GM18502 (cell line): ENCODE measurements at regions not wholly inside any gene's neighbourhood (a gene's known extent, or its start where the extent isn't known, plus 50 kb on each side); places are given as distances from the start of the nearest gene placed in this dataset.
A peak's percentile ranks its signal among the peaks of the same experiment; 100 is the strongest.
"Not testable (repeated sequence)": the region's sequence is repeated elsewhere in the genome, so short reads cannot be mapped to it uniquely, and the experiment has no call there.

Experiments used
- ATAC-seq: cut with Tn5 transposase; IDR thresholded peaks from one replicate; pipeline ENCODE4 v1.9.1; 2021; ENCODE audit warnings: mild to moderate bottlenecking; ENCODE audit not compliant: unreplicated experiment, poor library complexity

GRCh38 chr17:37830151-37830993, 85.5 kb upstream of the HNF1B start:
- ATAC-seq, result peak; percentile 40

- peak; percentile 55 for ATAC-seq
Observed at GRCh38 chr17:37829592-37830123, 84.8 kb upstream of the HNF1B start.

GRCh38 chr17:37828651-37829124, 83.8 kb upstream of the HNF1B start:
- no peak for ATAC-seq

- no peak for ATAC-seq
Observed at GRCh38 chr17:37827905-37828650, 83.2 kb upstream of the HNF1B start.

- ATAC-seq, result no peak
Observed at GRCh38 chr17:37826497-37827430, 81.9 kb upstream of the HNF1B start.

- ATAC-seq, result no peak
Observed at GRCh38 chr17:37825851-37826250, 81.0 kb upstream of the HNF1B start.

- no peak for ATAC-seq
Observed at GRCh38 chr17:37824534-37825485, 80.0 kb upstream of the HNF1B start.

- ATAC-seq, result no peak
Observed at GRCh38 chr17:37823996-37824395, 79.1 kb upstream of the HNF1B start.

GRCh38 chr17:37820995-37821713, 76.3 kb upstream of the HNF1B start:
- no peak for ATAC-seq

- no peak for ATAC-seq
Observed at GRCh38 chr17:37820313-37820994, 75.6 kb upstream of the HNF1B start.

GRCh38 chr17:37818689-37819088, 73.8 kb upstream of the HNF1B start:
- ATAC-seq, result no peak

GRCh38 chr17:37816950-37817349, 72.1 kb upstream of the HNF1B start:
- no peak for ATAC-seq

GRCh38 chr17:37815536-37815935, 70.7 kb upstream of the HNF1B start:
- no peak for ATAC-seq

GRCh38 chr17:37813751-37814150, 68.9 kb upstream of the HNF1B start:
- ATAC-seq, result no peak

GRCh38 chr17:37808846-37809245, 64.0 kb upstream of the HNF1B start:
- ATAC-seq, result not testable (repeated sequence)

- no peak for ATAC-seq
Observed at GRCh38 chr17:37802712-37803416, 58.0 kb upstream of the HNF1B start.

GRCh38 chr17:37802061-37802595, 57.3 kb upstream of the HNF1B start:
- no peak for ATAC-seq
